ENCODE measurements at regions not wholly inside any gene's neighbourhood (a gene's known extent, or its start where the extent isn't known, plus 50 kb on each side); places are given as distances from the start of the nearest gene placed in this dataset.

- no peaks in the 10 kb centered on the region for H3K9me2 ChIP-seq (replicated peaks; ENCODE audit: low read depth, low read length)
- no peaks in the 10 kb centered on the region for H3K4me1 ChIP-seq (ENCODE audit: insufficient read depth, low read length, poor library complexity, severe bottlenecking)
- no peak for TF ChIP-seq EZH2phosphoT487 (IDR thresholded peaks at IDR 0.05; ENCODE audit: borderline replicate concordance)
- TF ChIP-seq CTCF (conservative IDR thresholded peaks at IDR 0.05; ENCODE audit: low read length), result no peak
- H3K9ac ChIP-seq (ENCODE audit: low read depth, low read length, poor library complexity, severe bottlenecking), result no peak overlapping the region
- H3K9me3 ChIP-seq (ENCODE audit: insufficient read depth, low read depth, low read length), result no peaks in the 10 kb centered on the region
- no peaks in the 10 kb centered on the region for H3K79me2 ChIP-seq (ENCODE audit: insufficient read depth, low read length)
- no peaks in the 10 kb centered on the region for H3K27me3 ChIP-seq (ENCODE audit: insufficient read depth, low read length, poor library complexity, severe bottlenecking)
- no peak overlapping the region for H3K4me3 ChIP-seq (ENCODE audit: low read length, poor library complexity, severe bottlenecking)
- H3K36me3 ChIP-seq (ENCODE audit: insufficient read depth, low read length), result no peaks in the 10 kb centered on the region
- no peaks in the 10 kb centered on the region for H3F3A ChIP-seq (ENCODE audit: low read depth)
- H3K4me2 ChIP-seq (ENCODE audit: low read depth, low read length, poor library complexity, severe bottlenecking), result no peak overlapping the region
- no peak overlapping the region for H2AFZ ChIP-seq (ENCODE audit: low read length)
- H4K20me1 ChIP-seq (ENCODE audit: insufficient read depth, low read length, poor library complexity, severe bottlenecking), result no peaks in the 10 kb centered on the region
Observed at GRCh38 chr3:55207744-55208143, 279.4 kb downstream of the WNT5A start.

- Histone ChIP-seq H4K20me1 (ENCODE audit: insufficient read depth, low read length, poor library complexity, severe bottlenecking) (no peaks in the 10 kb centered on the region), H3K9ac (ENCODE audit: low read depth, low read length, poor library complexity, severe bottlenecking) (no peak overlapping the region), H3K4me2 (ENCODE audit: low read depth, low read length, poor library complexity, severe bottlenecking) (no peak overlapping the region), H3K4me3 (ENCODE audit: low read length, poor library complexity, severe bottlenecking) (no peak overlapping the region), H3K4me1 (ENCODE audit: insufficient read depth, low read length, poor library complexity, severe bottlenecking) (no peaks in the 10 kb centered on the region), H2AFZ (ENCODE audit: low read length) (no peak overlapping the region), H3K36me3 (ENCODE audit: insufficient read depth, low read length) (no peaks in the 10 kb centered on the region), H3K9me3 (ENCODE audit: insufficient read depth, low read depth, low read length) (no peaks in the 10 kb centered on the region), H3K79me2 (ENCODE audit: insufficient read depth, low read length) (no peaks in the 10 kb centered on the region), H3F3A (ENCODE audit: low read depth) (no peaks in the 10 kb centered on the region), H3K27me3 (ENCODE audit: insufficient read depth, low read length, poor library complexity, severe bottlenecking) (no peaks in the 10 kb centered on the region), H3K9me2 (replicated peaks; ENCODE audit: low read depth, low read length) (no peaks in the 10 kb centered on the region)
- TF ChIP-seq EZH2phosphoT487 (IDR thresholded peaks at IDR 0.05; ENCODE audit: borderline replicate concordance), result no peak
- TF ChIP-seq CTCF (conservative IDR thresholded peaks at IDR 0.05; ENCODE audit: low read length), result no peak
Observed at GRCh38 chr3:55205990-55206389, 278.1 kb upstream of the LRTM1 start.

- TF ChIP-seq EZH2phosphoT487 (IDR thresholded peaks at IDR 0.05; ENCODE audit: borderline replicate concordance) (no peak), CTCF (conservative IDR thresholded peaks at IDR 0.05; ENCODE audit: low read length) (no peak)
- Histone ChIP-seq H3K4me2 (ENCODE audit: low read depth, low read length, poor library complexity, severe bottlenecking) (no peak overlapping the region), H3K4me1 (ENCODE audit: insufficient read depth, low read length, poor library complexity, severe bottlenecking) (no peaks in the 10 kb centered on the region), H2AFZ (ENCODE audit: low read length) (no peak overlapping the region), H3K27me3 (ENCODE audit: insufficient read depth, low read length, poor library complexity, severe bottlenecking) (no peaks in the 10 kb centered on the region), H4K20me1 (ENCODE audit: insufficient read depth, low read length, poor library complexity, severe bottlenecking) (no peaks in the 10 kb centered on the region), H3K9ac (ENCODE audit: low read depth, low read length, poor library complexity, severe bottlenecking) (no peak overlapping the region), H3F3A (ENCODE audit: low read depth) (no peaks in the 10 kb centered on the region), H3K9me3 (ENCODE audit: insufficient read depth, low read depth, low read length) (no peaks in the 10 kb centered on the region), H3K9me2 (replicated peaks; ENCODE audit: low read depth, low read length) (no peaks in the 10 kb centered on the region), H3K79me2 (ENCODE audit: insufficient read depth, low read length) (no peaks in the 10 kb centered on the region), H3K36me3 (ENCODE audit: insufficient read depth, low read length) (no peaks in the 10 kb centered on the region), H3K4me3 (ENCODE audit: low read length, poor library complexity, severe bottlenecking) (no peak overlapping the region)
Observed at GRCh38 chr3:55204417-55204816, 276.6 kb upstream of the LRTM1 start.

Data from Loucy (cell line).